PC-9 (cell line): ENCODE measurements at regions not wholly inside any gene's neighbourhood (a gene's known extent, or its start where the extent isn't known, plus 50 kb on each side); places are given as distances from the start of the nearest gene placed in this dataset.

Experiments used
- BruUV-seq: library from RNA; stranded (reverse); fragments of 400-500 nt; replicated peaks from 2 replicates; lab custom pipeline; 2021; lab: Mats Ljungman, UMichigan
- CTCF ChIA-PET: fragments of 300-600 bp; sonication (Branson Sonifier 250); formaldehyde crosslinking; loops from one replicate; lab custom pipeline; 2022; ENCODE audit warnings: antibody characterized with exemption; lab: Charles Lee
- POLR2A ChIA-PET: fragments of 300-600 bp; sonication (Branson Sonifier 250); formaldehyde crosslinking; loops from one replicate; lab custom pipeline; 2022; ENCODE audit warnings: antibody characterized with exemption; ENCODE audit not compliant: unreplicated experiment; lab: Charles Lee
- DNase-seq, 2 experiments: peaks; one replicate each; pipeline versions ENCODE4 v3.0.0 to v3.0.0-alpha.2; 2015 to 2022; ENCODE audit warnings: mixed read lengths in 1 of 2
- H2AFZ ChIP-seq: fragments of 200-600 bp; sonication (generic); 2 replicates; pipeline ENCODE4 v1.8.1; 2017; ENCODE audit warnings: antibody characterized with exemption
- H3F3A ChIP-seq: fragments of 200-600 bp; sonication (generic); 2 replicates; pipeline ENCODE4 v1.8.1; 2017; ENCODE audit warnings: antibody characterized with exemption, mild to moderate bottlenecking, low read depth; ENCODE audit not compliant: insufficient read depth
- H3K27ac ChIP-seq: fragments of 200-600 bp; sonication (generic); 2 replicates; pipeline ENCODE4 v1.6.1; 2016; ENCODE audit warnings: mixed run types
- H3K27me3 ChIP-seq: fragments of 200-600 bp; sonication (generic); 2 replicates; pipeline ENCODE4 v1.6.1; 2016; ENCODE audit warnings: low read depth, mixed run types; ENCODE audit not compliant: insufficient read depth
- H3K36me3 ChIP-seq: fragments of 200-600 bp; sonication (generic); 2 replicates; pipeline ENCODE4 v1.6.1; 2016; ENCODE audit warnings: low read depth, mixed run types
- H3K4me1 ChIP-seq: fragments of 200-600 bp; sonication (generic); replicated peaks from 2 replicates; pipeline ENCODE4 v1.6.1; 2016; ENCODE audit warnings: mixed run types; ENCODE audit not compliant: insufficient read depth
- H3K4me2 ChIP-seq: fragments of 200-600 bp; sonication (generic); 2 replicates; pipeline ENCODE4 v1.6.1; 2017; ENCODE audit warnings: mixed run types
- H3K4me3 ChIP-seq: fragments of 200-600 bp; sonication (generic); 2 replicates; pipeline ENCODE4 v1.6.1; 2016; ENCODE audit warnings: mixed run types
- H3K79me2 ChIP-seq: fragments of 200-600 bp; sonication (generic); 2 replicates; pipeline ENCODE4 v1.6.1; 2017; ENCODE audit warnings: low read depth, mixed run types
- H3K9me2 ChIP-seq: fragments of 200-600 bp; sonication (generic); 2 replicates; pipeline ENCODE4 v1.8.1; 2017; ENCODE audit warnings: mild to moderate bottlenecking; ENCODE audit not compliant: insufficient read depth
- H3K9me3 ChIP-seq: fragments of 200-600 bp; sonication (generic); 2 replicates; pipeline ENCODE4 v1.8.1; 2016; ENCODE audit warnings: low read depth; ENCODE audit not compliant: insufficient read depth
- H4K20me1 ChIP-seq: fragments of 200-600 bp; sonication (generic); 2 replicates; pipeline ENCODE4 v1.8.1; 2017; ENCODE audit not compliant: insufficient read depth
- CTCF ChIP-seq: fragments of 200-600 bp; sonication (generic); conservative IDR thresholded peaks from 2 replicates; pipeline ENCODE4 v1.6.1; 2017; ENCODE audit warnings: mixed run types, antibody characterized with exemption, mild to moderate bottlenecking, moderate library complexity
- EZH2 ChIP-seq: fragments of 200-600 bp; sonication (generic); IDR thresholded peaks from 2 replicates; pipeline ENCODE4 v1.8.0; 2017; ENCODE audit warnings: antibody characterized with exemption, low read depth
- intact Hi-C: fragments of 100-400 bp; cut with micrococcal nuclease; formaldehyde crosslinking; loops from one replicate; pipeline ENCODE4 v1.10.0; 2022; ENCODE audit not compliant: unreplicated experiment

- no peak overlapping the region for H3K4me3 ChIP-seq
- BruUV-seq: no TSS peak
- H3K79me2 ChIP-seq: no peaks in the 10 kb centered on the region
- DNase-seq: no peak
- H3K27me3 ChIP-seq: no peaks in the 10 kb centered on the region
- TF ChIP-seq CTCF: no peak
- no peak for TF ChIP-seq EZH2
- CTCF ChIA-PET: no interaction called here
- POLR2A ChIA-PET: no interaction called here
- H3K36me3 ChIP-seq: no peaks in the 10 kb centered on the region
- intact Hi-C loops: no loop called here
- H3K9me3 ChIP-seq: no peaks in the 10 kb centered on the region
- H2AFZ ChIP-seq: no peak overlapping the region
- H3K9me2 ChIP-seq: no peaks in the 10 kb centered on the region
- no peaks in the 10 kb centered on the region for H3K4me1 ChIP-seq
- no peaks in the 10 kb centered on the region for H3F3A ChIP-seq
- H3K4me2 ChIP-seq: no peak overlapping the region
- H4K20me1 ChIP-seq: no peaks in the 10 kb centered on the region
- H3K27ac ChIP-seq: no peak overlapping the region
Observed at GRCh38 chr4:45716093-45716492, 407.8 kb downstream of the GABRG1 start.

DNA sequence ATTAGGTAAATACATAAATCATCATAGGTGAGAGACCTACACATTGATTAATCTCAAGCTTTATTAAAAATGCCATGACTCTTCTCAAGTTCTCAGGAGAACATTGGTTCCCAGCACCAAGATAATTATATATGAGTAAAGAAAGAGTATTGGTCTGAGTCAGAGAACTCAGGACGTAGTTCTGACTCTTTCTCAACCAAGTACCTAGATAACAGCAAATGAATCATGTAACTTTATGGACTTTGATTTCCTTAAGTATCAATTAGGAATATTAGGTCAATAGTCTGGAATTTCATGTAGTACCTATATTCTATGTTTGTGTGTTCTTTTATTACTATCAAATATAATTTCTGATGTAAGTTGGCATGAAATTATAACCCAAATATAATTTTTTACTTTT, 409.9 kb downstream of the GABRG1 start:
- no TSS peak for BruUV-seq
- Histone ChIP-seq H2AFZ (no peak overlapping the region), H3K4me1 (no peaks in the 10 kb centered on the region), H3K4me3 (no peak overlapping the region), H3K27ac (no peak overlapping the region), H3K79me2 (no peaks in the 10 kb centered on the region), H3K36me3 (no peaks in the 10 kb centered on the region), H3K9me3 (no peaks in the 10 kb centered on the region), H4K20me1 (no peaks in the 10 kb centered on the region), H3K9me2 (no peaks in the 10 kb centered on the region), H3K4me2 (no peak overlapping the region), H3K27me3 (no peaks in the 10 kb centered on the region), H3F3A (no peaks in the 10 kb centered on the region)
- no peak for DNase-seq
- CTCF ChIA-PET: no interaction called here
- POLR2A ChIA-PET: no interaction called here
- intact Hi-C loops: no loop called here
- TF ChIP-seq EZH2 (no peak), CTCF (no peak)

DNA sequence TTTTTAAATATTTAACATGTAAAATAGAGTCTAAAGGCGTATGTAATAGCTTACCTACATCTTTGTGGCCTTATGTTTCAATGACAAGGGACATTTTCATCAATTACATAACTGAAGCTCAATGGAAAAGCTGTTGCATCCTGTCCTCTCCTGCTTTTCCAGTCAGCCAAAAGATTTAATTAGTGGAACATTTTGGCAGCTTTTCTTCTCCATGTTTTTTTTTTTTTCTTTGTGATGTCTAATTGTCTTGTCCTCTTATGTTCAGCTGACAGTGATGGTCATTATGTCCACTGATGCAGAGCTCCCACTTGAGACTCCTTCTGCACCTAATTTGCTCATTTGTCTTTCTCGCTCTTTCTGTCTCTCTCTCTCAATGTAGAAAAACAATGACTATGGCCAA, 422.2 kb downstream of the GABRG1 start:
- H3K36me3 ChIP-seq: no peaks in the 10 kb centered on the region
- H3K4me2 ChIP-seq: no peak overlapping the region
- no peaks in the 10 kb centered on the region for H3K9me3 ChIP-seq
- no peaks in the 10 kb centered on the region for H3K9me2 ChIP-seq
- H3K27me3 ChIP-seq: no peaks in the 10 kb centered on the region
- TF ChIP-seq CTCF: no peak
- no peak for TF ChIP-seq EZH2
- no peaks in the 10 kb centered on the region for H3K79me2 ChIP-seq
- H3F3A ChIP-seq: no peaks in the 10 kb centered on the region
- ChIA-PET CTCF (no interaction called here), POLR2A (no interaction called here)
- BruUV-seq: no TSS peak
- no peaks in the 10 kb centered on the region for H4K20me1 ChIP-seq
- no peak for DNase-seq
- no peak overlapping the region for H3K27ac ChIP-seq
- intact Hi-C loops: no loop called here
- H2AFZ ChIP-seq: no peak overlapping the region
- no peaks in the 10 kb centered on the region for H3K4me1 ChIP-seq
- H3K4me3 ChIP-seq: no peak overlapping the region
